Activated CD4-positive, alpha-beta T cell treated with anti-CD3 and anti-CD28 coated beads for 24 hours (primary cell): ENCODE measurements at regions not wholly inside any gene's neighbourhood (a gene's known extent, or its start where the extent isn't known, plus 50 kb on each side); places are given as distances from the start of the nearest gene placed in this dataset.
"Not testable (repeated sequence)": the region's sequence is repeated elsewhere in the genome, so short reads cannot be mapped to it uniquely, and the experiment has no call there.

Source experiments
- DNase-seq, 2 donors: peaks; one replicate each; pipeline ENCODE4 v3.0.0-alpha.2; 2020; ENCODE audit warnings: low read depth in 2 of 2

DNA sequence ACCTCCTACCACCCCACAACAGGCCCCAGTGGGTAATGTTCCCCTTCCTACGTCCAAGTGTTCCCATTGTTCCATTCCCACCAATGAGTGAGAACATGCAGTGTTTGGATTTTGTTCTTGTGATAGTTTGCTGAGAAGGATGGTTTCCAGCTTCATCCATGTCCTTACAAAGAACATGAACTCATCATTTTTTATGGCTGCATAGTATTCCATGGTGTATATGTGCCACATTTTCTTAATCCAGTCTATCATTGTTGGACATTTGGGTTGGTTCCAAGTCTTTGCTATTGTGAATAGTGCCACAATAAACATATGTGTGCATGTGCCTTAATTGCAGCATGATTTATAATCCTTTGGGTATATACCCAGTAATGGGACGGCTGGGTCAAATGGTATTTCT lies 81.6 kb downstream of the P2RY10 start:
- not testable (repeated sequence) for DNase-seq

DNA sequence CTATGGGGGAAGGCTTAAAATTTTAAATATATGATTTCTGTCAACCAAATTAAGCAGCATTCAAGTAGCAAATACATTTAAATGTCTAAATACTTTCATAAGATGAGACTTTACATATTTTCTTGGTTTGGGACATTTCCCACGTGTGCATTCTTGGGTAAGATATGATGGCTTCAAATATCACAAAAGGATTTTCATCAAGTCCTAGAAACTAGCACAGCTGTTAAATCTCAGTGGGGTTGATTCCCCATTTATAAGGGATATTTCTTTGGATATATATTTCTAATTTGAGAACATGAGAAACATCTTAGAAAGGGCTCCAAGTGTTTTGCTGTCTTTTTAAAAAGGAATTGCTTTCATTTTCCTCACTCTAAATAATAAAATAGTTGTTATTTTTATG lies 90.2 kb downstream of the P2RY10 start:
- DNase-seq, result no peak

DNA sequence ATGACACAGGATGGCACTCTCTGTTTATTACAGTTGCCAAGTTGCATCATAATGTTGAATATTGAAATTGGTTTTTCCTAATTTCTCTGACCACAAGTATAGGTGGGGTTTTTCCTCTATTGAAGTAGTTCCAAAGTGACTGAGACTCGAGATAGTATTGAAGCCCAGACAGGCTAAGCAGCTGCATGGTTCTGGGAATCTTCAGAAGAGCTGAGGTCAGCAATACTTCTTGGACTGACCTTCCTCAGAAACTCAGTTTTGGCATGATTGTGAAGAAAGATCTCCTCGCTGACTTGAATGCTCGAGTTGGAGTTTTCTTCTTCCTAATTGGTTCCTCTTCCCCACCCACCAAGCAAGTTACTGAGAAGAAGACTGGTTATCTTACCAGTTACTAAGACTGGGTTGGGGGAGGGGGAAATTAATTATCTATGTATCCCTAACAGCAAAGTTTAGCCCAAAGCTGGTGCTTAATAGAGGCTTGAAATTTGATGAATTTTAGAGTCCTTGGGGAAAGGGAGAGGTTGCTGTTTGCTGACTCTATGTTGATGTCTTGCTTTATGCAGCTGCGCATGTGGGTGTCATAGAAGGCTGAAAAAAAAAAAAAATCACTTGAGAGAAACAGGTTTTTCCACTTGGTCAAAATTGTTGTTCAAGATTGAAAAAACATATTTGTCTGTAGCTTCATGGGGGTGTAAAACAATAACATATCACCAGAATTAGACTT lies 91.1 kb downstream of the P2RY10 start:
- DNase-seq, result no peak

DNA sequence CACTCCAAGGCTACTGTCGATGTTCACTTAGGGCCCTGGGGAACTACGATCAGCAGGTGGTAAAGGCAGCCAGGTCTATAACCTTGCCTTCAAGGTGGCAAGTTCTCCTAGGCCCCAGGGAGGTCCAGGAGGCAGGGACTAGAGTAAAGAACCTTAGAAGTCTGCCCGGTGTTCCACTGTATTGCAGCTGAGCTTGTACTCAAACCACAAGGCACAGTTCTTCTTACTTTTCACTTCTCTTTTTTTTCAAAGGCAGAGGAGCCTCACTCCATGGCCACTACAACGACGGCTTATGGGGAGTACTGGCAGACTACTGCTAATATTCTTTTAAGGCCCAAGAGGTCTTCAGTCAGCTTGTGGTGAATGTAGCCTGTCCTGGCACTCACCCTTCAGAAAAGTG lies 78.8 kb upstream of the GPR174 start:
- DNase-seq, result no peak

DNA sequence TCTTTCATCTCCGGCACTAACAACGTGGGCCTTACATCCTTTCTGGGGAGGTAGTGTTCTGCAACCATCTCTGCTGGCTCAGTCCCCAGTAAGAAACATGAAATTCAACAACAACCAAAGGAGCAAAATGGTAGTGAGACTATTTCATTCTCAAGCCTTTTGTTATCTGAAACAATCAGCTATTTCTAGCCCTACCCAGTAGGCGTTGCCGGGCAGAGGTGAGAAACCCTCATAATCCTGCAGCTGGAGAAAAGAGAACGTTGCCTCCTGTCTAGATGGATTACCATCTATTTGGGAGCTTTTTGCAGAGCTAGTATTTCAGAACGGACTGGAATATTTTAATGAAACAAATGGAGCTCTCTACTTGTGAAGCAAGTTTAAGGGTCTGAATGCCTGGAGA lies 66.4 kb upstream of the GPR174 start:
- DNase-seq, result no peak

DNA sequence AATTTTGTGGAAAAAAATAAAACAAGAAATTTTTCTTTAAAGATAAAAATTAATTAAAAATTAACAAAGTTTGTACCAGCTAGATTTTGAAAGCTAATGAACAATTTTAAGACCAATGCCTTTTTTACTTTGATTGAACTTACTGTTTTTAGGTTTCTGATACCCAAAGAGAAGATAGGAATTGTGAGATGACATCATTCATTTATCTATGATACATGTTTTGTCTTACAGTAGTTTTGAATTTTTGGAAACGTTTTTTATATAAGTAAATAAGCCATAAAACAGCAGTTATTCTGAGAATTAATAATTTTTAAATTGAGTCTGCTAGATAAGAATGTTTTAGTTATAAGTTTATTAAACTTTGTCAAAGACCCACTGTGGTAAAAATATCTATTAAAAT lies 65.0 kb upstream of the GPR174 start:
- DNase-seq, result no peak

DNA sequence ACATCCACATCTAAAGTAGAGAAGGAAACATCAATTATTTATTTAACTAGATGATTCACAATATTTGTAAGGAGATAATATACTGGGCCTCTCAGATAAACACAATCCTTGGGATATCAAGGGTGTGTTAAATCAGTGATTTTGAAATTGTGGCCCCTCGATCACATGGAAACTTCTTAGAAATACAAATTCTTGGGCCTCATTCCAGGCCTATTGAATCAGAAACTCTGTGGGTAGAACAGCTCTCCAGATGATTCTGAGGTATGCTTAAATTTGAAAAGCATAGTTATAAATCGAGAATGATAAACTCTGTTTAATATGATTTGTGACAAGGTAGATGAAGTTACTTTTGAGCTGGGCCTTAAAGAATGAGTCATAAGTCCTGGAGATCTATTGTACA lies 64.3 kb upstream of the GPR174 start:
- DNase-seq, result no peak

DNA sequence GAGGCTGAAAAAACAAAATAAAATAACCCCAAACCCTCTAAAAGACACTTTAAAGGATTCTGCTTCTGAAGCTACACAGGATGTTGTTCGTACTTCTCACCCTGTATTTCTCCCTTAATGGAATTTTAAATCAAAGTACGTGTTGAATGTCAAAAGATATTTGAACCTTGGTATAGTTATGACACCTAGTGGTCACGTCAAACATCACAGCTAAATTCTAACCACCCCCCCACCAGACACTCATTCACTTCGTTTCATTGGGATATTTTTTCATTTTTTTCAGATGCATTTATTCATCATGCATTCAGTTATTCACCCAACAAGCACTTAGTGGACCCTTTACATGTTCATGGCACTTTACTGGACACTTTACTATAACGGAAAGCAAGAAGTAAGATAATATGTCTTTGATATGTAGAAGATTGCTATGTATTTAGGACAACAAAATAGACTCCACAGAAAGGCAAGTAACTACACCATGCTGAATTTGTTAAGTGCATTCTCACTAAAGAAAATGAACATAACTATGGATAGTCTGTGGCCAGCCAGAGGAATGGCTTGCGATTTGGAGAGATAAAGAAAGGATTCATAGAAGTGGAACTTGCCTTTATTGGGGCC lies 62.5 kb upstream of the GPR174 start:
- peak in 1 of 2 donors; percentile 37 for DNase-seq

DNA sequence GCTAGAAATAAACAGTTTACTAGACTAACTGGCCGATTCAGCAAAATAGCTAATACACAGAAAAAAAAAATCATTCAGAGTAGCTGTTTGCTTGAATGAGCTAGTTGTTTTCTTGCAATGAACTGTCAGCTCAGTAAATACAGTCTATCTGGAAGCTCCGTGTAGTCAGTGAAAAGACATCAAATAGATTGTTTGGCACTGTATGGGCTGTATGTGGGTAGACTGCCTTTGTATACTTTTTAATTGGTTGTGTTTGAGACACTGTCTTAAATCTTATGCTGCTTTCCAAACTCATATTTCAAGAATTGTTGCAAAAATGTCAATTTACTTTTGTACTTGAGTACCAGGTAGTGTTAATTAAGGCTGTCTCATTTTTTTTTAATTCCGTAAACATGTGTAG lies 61.6 kb upstream of the GPR174 start:
- no peak for DNase-seq

DNA sequence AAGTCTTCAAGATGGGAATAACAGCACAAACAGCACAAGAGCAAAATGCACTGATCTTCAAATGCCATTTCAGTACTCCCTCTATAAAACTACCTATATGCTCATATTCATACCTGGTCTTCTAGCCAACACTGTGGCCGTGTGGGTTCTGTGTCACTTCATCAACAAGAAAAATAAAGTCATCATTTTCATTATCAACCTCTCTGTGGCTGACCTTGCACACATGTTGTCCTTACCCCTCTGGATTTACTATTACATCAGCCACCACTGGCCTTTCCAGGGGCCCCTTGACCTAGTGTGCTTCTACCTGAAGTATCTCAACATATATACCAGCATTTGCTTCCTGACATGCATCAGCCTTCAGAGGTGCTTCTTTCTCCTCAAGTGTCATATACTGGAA lies 59.6 kb upstream of the GPR174 start:
- no peak for DNase-seq

DNA sequence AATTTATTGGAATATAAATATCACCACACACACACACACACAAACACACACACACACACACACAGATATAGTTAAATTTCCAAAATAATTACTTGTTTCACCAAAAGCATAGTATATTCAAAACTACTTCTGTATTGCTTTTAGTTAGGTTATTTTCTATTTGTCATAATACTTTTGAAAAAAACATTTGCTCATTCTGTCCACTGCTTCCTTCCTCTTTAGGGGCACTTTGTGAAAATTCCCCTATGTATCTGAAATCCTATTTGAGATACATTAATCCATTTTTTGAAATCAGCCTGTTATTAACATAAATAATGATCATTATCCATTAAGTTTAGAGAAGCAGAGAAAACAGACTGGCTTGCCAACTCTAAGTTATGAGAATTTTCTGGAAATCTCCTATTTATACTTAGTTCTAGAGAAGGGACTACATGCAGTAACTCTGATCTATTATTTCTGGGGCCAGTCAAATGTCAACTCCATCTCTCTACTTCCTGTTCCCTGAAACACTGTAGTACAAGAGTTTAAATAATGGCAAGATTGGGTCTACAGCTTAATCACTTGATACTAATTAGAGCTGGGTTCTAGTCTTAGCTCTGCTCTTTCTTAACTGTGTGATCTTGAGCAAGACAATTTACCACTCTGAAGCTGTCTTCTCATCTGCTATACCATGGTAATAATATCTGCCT lies 54.4 kb upstream of the GPR174 start:
- no peak for DNase-seq

DNA sequence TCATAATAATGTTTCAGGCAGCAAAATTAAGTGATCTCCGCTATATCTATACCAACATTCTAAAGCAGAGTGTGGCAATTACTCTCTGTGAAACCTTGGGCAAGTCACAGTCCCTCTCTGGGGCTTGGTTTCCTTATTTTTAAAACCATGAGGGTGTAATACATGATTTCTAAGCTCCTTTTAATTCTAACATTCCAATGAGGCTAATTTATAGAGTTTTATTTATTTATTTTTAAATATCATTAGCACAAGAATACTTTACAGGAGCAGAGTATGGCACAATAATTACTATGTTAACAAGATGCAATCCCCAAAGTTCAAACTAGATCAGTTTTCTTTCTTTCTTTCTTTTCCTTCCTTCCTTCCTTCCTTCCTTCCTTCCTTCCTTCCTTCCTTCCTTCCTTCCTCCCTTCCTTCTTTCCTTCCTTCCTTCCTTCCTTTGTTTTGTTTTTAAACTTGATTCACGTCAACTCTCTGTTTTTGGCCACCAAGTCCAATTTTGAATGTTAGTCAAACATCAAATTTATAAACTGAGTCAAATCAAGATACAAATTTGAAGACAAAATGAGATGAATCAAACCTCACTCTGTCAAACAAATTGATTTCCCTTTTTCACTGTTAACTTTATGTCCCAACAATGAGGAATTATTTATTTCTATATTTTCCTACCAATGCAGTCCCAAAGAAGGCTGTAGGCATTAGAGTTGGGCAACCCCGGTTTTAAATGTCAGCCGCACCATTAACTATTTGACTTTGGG lies 50.2 kb upstream of the GPR174 start:
- no peak for DNase-seq
